ENCODE measurements at regions not wholly inside any gene's neighbourhood (a gene's known extent, or its start where the extent isn't known, plus 50 kb on each side); places are given as distances from the start of the nearest gene placed in this dataset.

- no CpG with 5 or more reads among the region's 3 CpGs for WGBS (ENCODE audit: insufficient coverage)
- ChIA-PET CTCF (interaction anchor here (0.6 to 1.2 kb wide), 4 partner anchors 28 to 455 kb away, joined by 3 to 7 read pairs (median 4); no protein-coding TSS in a partner anchor), POLR2A (no interaction called here)
- H3K4me1 Mint-ChIP-seq = peaks cover 0 to 2% (median 0%) of the 10 kb centered on the region in 3 donors
- H3K9me3 Mint-ChIP-seq = peaks cover 0 to 7% (median 0%) of the 10 kb centered on the region in 3 donors
- Histone ChIP-seq H3K27me3 (replicated peaks in 1 of 2; ENCODE audit: control insufficient read depth in 2 of 2, extremely low read depth in 1 of 2, insufficient read depth in 2 of 2, low read length in 1 of 2) (peaks cover 0 to 5% of the 10 kb centered on the region in 2 experiments), H3K4me3 (ENCODE audit: control insufficient read depth in 1 of 2, extremely low read depth in 1 of 2, low read length in 1 of 2) (no peak overlapping the region), H3K4me1 (ENCODE audit: control insufficient read depth in 1 of 2, extremely low read depth in 1 of 2, insufficient read depth in 2 of 2, low read length in 2 of 2) (no peaks in the 10 kb centered on the region), H3K9me3 (no peaks in the 10 kb centered on the region), H3K27ac (ENCODE audit: low read length) (no peak overlapping the region), H3K36me3 (ENCODE audit: control insufficient read depth in 2 of 2, extremely low read depth in 1 of 2, insufficient read depth in 1 of 2, low read length in 1 of 2) (no peaks in the 10 kb centered on the region)
- H3K4me3 Mint-ChIP-seq = no peak overlapping the region
- peaks cover 7 to 11% of the 10 kb centered on the region in 2 donors for H3K27me3 Mint-ChIP-seq
- no peak overlapping the region for H3K27ac Mint-ChIP-seq
- no peak for ATAC-seq (replicated peaks in 1 of 4)
- DNase-seq = peak in 34 of 35 experiments; percentile 8 to 64 (median 35)
- no peaks in the 10 kb centered on the region for H3K36me3 Mint-ChIP-seq
Observed at GRCh38 chr1:221203224-221204054, 324.2 kb downstream of the HLX start.

DNA sequence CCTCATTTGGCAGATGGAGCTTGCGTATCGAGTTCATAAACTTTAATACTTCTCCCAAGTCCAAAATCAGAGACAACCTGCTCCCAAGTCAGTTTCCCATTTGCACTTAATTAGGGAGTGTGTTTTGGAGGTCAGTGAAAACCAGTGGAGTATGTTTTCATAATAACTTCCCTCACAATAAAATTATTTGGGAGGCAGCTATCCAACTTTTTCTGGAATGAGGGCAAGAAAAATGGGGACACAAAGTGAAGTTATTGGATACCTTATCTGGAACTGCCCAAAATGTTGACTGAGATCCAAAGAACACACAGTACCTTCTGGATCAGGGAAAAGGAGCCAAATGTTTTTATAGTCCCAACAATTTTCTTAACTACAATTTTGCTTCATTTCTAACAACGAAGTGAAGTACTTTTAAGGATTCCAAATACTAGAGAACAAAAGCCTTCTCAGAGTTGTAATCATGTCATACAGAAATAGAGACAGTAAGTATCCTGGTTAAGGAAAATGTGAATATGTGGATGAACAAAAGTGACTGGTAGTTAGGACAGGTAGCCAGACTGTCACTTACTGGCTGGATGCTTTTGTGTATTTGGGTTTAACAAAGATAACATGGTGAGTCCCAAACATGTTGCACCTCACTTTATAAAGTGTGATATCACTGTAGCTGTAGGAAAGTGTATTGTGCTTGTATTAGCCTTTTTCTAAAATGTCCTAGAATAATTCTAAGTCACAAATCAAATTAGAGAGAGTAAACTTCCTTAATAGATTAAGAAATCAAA lies 325.0 kb downstream of the HLX start:
- no peaks in the 10 kb centered on the region for H3K9me3 ChIP-seq
- H3K4me3 ChIP-seq (ENCODE audit: control insufficient read depth in 1 of 2, extremely low read depth in 1 of 2, low read length in 1 of 2) = no peak overlapping the region
- no peak overlapping the region for H3K27ac ChIP-seq (ENCODE audit: low read length)
- Mint-ChIP-seq H3K36me3 (no peaks in the 10 kb centered on the region), H3K9me3 (peaks cover 0 to 2% (median 0%) of the 10 kb centered on the region in 3 donors), H3K4me3 (no peak overlapping the region), H3K27ac (no peak overlapping the region), H3K27me3 (peaks cover 7 to 11% of the 10 kb centered on the region in 2 donors), H3K4me1 (peaks cover 0 to 2% (median 0%) of the 10 kb centered on the region in 3 donors)
- WGBS (ENCODE audit: insufficient coverage) = no CpG with 5 or more reads among the region's 3 CpGs
- peaks cover 0 to 5% of the 10 kb centered on the region in 2 experiments for H3K27me3 ChIP-seq (replicated peaks in 1 of 2; ENCODE audit: control insufficient read depth in 2 of 2, extremely low read depth in 1 of 2, insufficient read depth in 2 of 2, low read length in 1 of 2)
- no peak for ATAC-seq (replicated peaks in 1 of 4)
- ChIA-PET CTCF (interaction anchor here (0.6 to 1.1 kb wide), 3 partner anchors 13 to 455 kb away, joined by 3 to 7 read pairs (median 3); no protein-coding TSS in a partner anchor), POLR2A (no interaction called here)
- H3K4me1 ChIP-seq (ENCODE audit: control insufficient read depth in 1 of 2, extremely low read depth in 1 of 2, insufficient read depth in 2 of 2, low read length in 2 of 2) = no peaks in the 10 kb centered on the region
- no peak for DNase-seq
- H3K36me3 ChIP-seq (ENCODE audit: control insufficient read depth in 2 of 2, extremely low read depth in 1 of 2, insufficient read depth in 1 of 2, low read length in 1 of 2) = no peaks in the 10 kb centered on the region

- ATAC-seq (replicated peaks in 1 of 4) = no peak
- peaks cover 7 to 11% of the 10 kb centered on the region in 2 donors for H3K27me3 Mint-ChIP-seq
- Histone ChIP-seq H3K36me3 (ENCODE audit: control insufficient read depth in 2 of 2, extremely low read depth in 1 of 2, insufficient read depth in 1 of 2, low read length in 1 of 2) (no peaks in the 10 kb centered on the region), H3K4me3 (ENCODE audit: control insufficient read depth in 1 of 2, extremely low read depth in 1 of 2, low read length in 1 of 2) (no peak overlapping the region), H3K9me3 (no peaks in the 10 kb centered on the region), H3K27ac (ENCODE audit: low read length) (no peak overlapping the region), H3K27me3 (replicated peaks in 1 of 2; ENCODE audit: control insufficient read depth in 2 of 2, extremely low read depth in 1 of 2, insufficient read depth in 2 of 2, low read length in 1 of 2) (peaks cover 0 to 5% of the 10 kb centered on the region in 2 experiments), H3K4me1 (ENCODE audit: control insufficient read depth in 1 of 2, extremely low read depth in 1 of 2, insufficient read depth in 2 of 2, low read length in 2 of 2) (no peaks in the 10 kb centered on the region)
- no peaks in the 10 kb centered on the region for H3K36me3 Mint-ChIP-seq
- H3K9me3 Mint-ChIP-seq = no peaks in the 10 kb centered on the region
- DNase-seq = no peak
- CTCF ChIA-PET = interaction anchor here in 1 of 2 donors (0.6 kb wide), 1 partner anchor 17 kb away, joined by 4 read pairs; no protein-coding TSS in a partner anchor
- POLR2A ChIA-PET = no interaction called here
- peaks cover 0 to 2% (median 0%) of the 10 kb centered on the region in 3 donors for H3K4me1 Mint-ChIP-seq
- H3K27ac Mint-ChIP-seq = no peak overlapping the region
- H3K4me3 Mint-ChIP-seq = no peak overlapping the region
- 75% methylated on average over 1 of the region's 1 CpG for WGBS (ENCODE audit: insufficient coverage)
Observed at GRCh38 chr1:221206076-221206475, 326.8 kb downstream of the HLX start.

DNA sequence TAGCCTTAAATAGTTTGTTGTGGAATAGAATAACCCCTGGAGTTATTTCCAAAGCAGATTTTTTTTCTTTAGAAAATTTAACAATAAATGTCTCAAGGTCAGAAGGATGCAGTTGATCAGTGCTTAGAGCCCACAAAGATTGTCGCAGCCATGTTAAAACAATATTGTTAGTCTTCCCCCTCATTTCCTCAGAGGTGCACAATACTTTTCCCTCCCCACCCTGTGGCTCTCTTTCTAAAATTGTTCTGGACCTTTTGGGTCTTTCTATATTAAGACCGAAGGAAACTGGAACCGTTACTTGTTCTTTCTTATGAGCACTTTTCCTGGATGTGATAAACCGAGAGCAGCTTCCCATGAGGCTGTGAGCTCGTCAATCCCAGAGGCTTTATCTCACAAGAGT lies 333.7 kb downstream of the HLX start:
- Mint-ChIP-seq H3K9me3 (no peaks in the 10 kb centered on the region), H3K4me3 (no peak overlapping the region), H3K27ac (no peak overlapping the region), H3K27me3 (peaks cover 0 to 13% of the 10 kb centered on the region in 2 donors), H3K36me3 (no peaks in the 10 kb centered on the region), H3K4me1 (no peaks in the 10 kb centered on the region)
- no peak for ATAC-seq (replicated peaks in 1 of 4)
- POLR2A ChIA-PET = no interaction called here
- H3K36me3 ChIP-seq (ENCODE audit: control insufficient read depth in 2 of 2, extremely low read depth in 1 of 2, insufficient read depth in 1 of 2, low read length in 1 of 2) = no peaks in the 10 kb centered on the region
- no peaks in the 10 kb centered on the region for H3K9me3 ChIP-seq
- WGBS (ENCODE audit: insufficient coverage) = 96% methylated on average over 4 of the region's 5 CpGs
- no peak for DNase-seq
- H3K27ac ChIP-seq (ENCODE audit: low read length) = no peak overlapping the region
- peaks cover 0 to 3% of the 10 kb centered on the region in 2 experiments for H3K27me3 ChIP-seq (replicated peaks in 1 of 2; ENCODE audit: control insufficient read depth in 2 of 2, extremely low read depth in 1 of 2, insufficient read depth in 2 of 2, low read length in 1 of 2)
- CTCF ChIA-PET = no interaction called here
- no peaks in the 10 kb centered on the region for H3K4me1 ChIP-seq (ENCODE audit: control insufficient read depth in 1 of 2, extremely low read depth in 1 of 2, insufficient read depth in 2 of 2, low read length in 2 of 2)
- H3K4me3 ChIP-seq (ENCODE audit: control insufficient read depth in 1 of 2, extremely low read depth in 1 of 2, low read length in 1 of 2) = no peak overlapping the region

GRCh38 chr1:221217029-221217428 lies 337.8 kb downstream of the HLX start:
- ChIA-PET CTCF (interaction anchor here in 1 of 2 donors (0.5 kb wide), 1 partner anchor 12 kb away, joined by 3 read pairs; no protein-coding TSS in a partner anchor), POLR2A (no interaction called here)
- no peak for DNase-seq
- Histone ChIP-seq H3K4me1 (ENCODE audit: control insufficient read depth in 1 of 2, extremely low read depth in 1 of 2, insufficient read depth in 2 of 2, low read length in 2 of 2) (no peaks in the 10 kb centered on the region), H3K27me3 (replicated peaks in 1 of 2; ENCODE audit: control insufficient read depth in 2 of 2, extremely low read depth in 1 of 2, insufficient read depth in 2 of 2, low read length in 1 of 2) (peaks cover 0 to 3% of the 10 kb centered on the region in 2 experiments), H3K27ac (ENCODE audit: low read length) (no peak overlapping the region), H3K4me3 (ENCODE audit: control insufficient read depth in 1 of 2, extremely low read depth in 1 of 2, low read length in 1 of 2) (no peak overlapping the region), H3K9me3 (no peaks in the 10 kb centered on the region), H3K36me3 (ENCODE audit: control insufficient read depth in 2 of 2, extremely low read depth in 1 of 2, insufficient read depth in 1 of 2, low read length in 1 of 2) (no peaks in the 10 kb centered on the region)
- Mint-ChIP-seq H3K4me1 (no peaks in the 10 kb centered on the region), H3K4me3 (no peak overlapping the region), H3K27me3 (peaks cover 0 to 10% of the 10 kb centered on the region in 2 donors), H3K27ac (no peak overlapping the region), H3K9me3 (no peaks in the 10 kb centered on the region), H3K36me3 (no peaks in the 10 kb centered on the region)
- no peak for ATAC-seq (replicated peaks in 1 of 4)
- WGBS (ENCODE audit: insufficient coverage) = no CpG with 5 or more reads among the region's 3 CpGs

- Histone ChIP-seq H3K9me3 (no peaks in the 10 kb centered on the region), H3K36me3 (ENCODE audit: control insufficient read depth in 2 of 2, extremely low read depth in 1 of 2, insufficient read depth in 1 of 2, low read length in 1 of 2) (no peaks in the 10 kb centered on the region), H3K4me3 (ENCODE audit: control insufficient read depth in 1 of 2, extremely low read depth in 1 of 2, low read length in 1 of 2) (no peak overlapping the region), H3K27me3 (replicated peaks in 1 of 2; ENCODE audit: control insufficient read depth in 2 of 2, extremely low read depth in 1 of 2, insufficient read depth in 2 of 2, low read length in 1 of 2) (peaks cover 0 to 3% of the 10 kb centered on the region in 2 experiments), H3K4me1 (ENCODE audit: control insufficient read depth in 1 of 2, extremely low read depth in 1 of 2, insufficient read depth in 2 of 2, low read length in 2 of 2) (no peaks in the 10 kb centered on the region), H3K27ac (ENCODE audit: low read length) (no peak overlapping the region)
- H3K4me3 Mint-ChIP-seq = no peak overlapping the region
- no peak for DNase-seq
- peaks cover 6 to 26% (median 7%) of the 10 kb centered on the region in 3 donors for H3K9me3 Mint-ChIP-seq
- no peaks in the 10 kb centered on the region for H3K36me3 Mint-ChIP-seq
- WGBS (ENCODE audit: insufficient coverage) = no CpG with 5 or more reads among the region's 2 CpGs
- ChIA-PET CTCF (no interaction called here), POLR2A (no interaction called here)
- H3K4me1 Mint-ChIP-seq = no peaks in the 10 kb centered on the region
- no peaks in the 10 kb centered on the region for H3K27me3 Mint-ChIP-seq
- ATAC-seq (replicated peaks in 1 of 4) = no peak
- H3K27ac Mint-ChIP-seq = no peak overlapping the region
Observed at GRCh38 chr1:221223281-221223680, 344.0 kb downstream of the HLX start.
